ENCODE measurements at regions not wholly inside any gene's neighbourhood (a gene's known extent, or its start where the extent isn't known, plus 50 kb on each side); places are given as distances from the start of the nearest gene placed in this dataset.

DNA sequence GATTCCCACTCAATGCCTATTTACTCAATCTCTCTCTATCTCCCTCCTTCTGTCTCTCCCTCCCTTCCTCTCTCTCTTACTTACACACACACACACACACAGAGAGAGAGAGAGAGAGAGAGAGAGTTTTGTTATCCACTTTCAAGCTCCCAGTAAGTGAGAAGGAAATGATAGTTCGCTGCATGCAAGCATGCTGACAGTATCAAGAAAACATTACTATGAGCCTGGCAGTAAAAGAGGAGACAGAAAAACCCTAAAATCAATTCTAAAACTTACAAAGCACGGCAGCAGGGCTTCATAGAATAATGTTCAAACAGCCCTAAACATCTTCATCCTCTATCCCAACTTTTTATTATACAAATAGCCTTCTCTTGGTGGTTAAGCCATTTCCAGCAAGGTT lies 171.9 kb downstream of the FOXO1 start:
- DNase-seq = no peak

DNA sequence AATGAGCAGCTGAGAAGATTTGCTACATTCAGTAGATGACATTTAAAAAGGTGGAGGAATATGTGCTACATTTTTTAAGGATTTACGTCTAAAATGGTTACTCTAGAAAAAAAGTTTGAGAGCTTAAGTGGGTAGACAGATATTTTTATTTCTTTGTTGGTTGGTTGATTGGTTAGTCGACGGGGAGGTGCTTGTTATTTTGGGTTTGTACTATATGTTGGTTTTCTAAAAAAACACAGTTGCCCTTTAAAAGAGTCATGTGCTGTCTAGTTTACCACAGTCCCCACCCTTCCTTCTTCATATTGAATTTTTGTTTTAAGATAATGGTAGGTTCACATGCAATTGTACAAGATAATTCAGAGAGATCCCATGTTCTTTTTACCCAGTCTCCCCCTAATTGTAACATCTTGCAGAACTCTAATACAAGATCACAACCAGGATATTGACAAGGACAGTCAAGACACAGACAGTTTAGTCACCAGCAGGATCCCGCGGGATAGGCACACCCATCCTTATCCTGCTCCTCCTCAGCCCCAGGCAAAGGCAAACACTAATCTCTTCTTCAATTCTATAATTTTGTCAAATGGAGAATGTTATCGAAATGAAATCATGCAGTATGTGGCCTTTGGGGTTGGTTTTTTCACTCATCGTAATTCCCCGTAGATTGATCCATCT lies 171.4 kb downstream of the FOXO1 start:
- no peak for DNase-seq

DNA sequence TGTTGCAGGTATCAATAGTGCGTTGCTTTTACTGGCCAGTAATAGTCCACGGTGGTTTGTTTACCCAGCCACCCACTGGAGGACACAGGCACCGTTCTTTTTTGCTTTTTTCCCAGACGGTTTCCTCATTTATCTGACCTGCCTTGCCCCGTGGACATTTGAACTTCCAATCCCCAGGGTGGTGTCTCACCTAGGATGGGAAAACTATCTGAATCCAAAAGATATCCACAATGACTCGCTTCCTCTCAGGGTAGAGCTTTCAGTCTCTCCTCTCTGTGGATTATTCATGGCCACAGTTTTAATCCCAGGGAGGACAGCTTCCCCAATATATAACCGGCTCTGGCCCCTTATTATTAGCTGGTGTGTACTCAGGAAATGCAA lies 170.8 kb downstream of the FOXO1 start:
- no peak for DNase-seq

- DNase-seq = no peak
Observed at GRCh38 chr13:40496035-40496810, 170.2 kb downstream of the FOXO1 start.

DNA sequence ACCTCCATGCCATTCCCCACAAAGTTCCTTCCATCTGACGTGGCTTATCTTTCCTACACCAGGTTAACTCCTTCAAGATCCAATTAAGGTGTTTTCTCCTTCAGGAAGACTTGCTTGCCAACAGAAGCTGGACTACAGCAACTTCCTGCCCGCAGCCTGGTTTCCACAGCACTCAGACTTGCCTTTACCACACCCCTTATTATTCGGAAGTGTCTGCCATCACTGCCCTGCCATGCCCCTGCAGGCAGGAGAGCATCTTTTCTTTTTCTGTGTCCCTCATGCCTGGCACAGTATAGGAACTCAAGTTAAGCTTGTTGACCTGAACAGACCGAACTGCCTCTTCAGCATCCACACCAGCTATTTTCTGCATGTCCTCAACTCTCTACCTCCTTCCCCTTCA lies 168.0 kb downstream of the FOXO1 start:
- no peak for DNase-seq

DNA sequence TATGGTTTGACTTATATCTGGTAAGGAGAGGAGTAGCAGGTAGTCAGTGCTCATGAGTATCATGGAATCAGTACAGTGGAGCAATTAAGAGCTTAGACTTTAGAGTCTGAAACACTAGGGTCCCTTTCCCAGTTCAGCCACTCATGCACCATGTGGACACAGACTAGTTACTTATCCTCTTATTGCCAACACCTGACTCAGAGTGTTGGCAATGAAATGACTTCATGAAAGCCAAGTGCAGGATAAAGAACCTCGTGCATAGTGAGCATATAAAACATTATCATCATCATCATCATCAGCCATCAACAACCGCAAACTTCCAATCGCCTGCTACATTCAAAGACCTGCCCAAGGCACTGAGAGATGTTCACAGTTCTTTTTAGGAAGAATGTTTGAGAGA lies 164.2 kb downstream of the FOXO1 start:
- no peak for DNase-seq

DNA sequence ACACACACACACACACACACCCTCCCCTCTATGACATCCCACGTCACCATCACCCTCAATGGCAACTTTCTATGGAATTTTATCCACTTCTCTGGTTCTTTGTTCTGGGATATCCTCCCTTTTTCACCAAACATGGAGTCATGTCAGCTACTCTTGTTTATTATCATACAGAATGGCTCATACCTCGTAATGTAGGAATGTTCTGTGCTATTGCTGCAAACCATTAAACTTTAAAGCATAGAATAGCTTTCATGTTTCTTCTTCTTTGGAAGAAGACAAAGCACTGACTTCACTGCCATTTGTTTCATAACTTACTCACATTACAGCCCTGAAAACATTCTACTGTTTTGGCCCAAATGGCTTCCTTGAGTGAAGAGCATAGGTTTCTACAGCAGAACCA lies 163.4 kb downstream of the FOXO1 start:
- no peak for DNase-seq

DNA sequence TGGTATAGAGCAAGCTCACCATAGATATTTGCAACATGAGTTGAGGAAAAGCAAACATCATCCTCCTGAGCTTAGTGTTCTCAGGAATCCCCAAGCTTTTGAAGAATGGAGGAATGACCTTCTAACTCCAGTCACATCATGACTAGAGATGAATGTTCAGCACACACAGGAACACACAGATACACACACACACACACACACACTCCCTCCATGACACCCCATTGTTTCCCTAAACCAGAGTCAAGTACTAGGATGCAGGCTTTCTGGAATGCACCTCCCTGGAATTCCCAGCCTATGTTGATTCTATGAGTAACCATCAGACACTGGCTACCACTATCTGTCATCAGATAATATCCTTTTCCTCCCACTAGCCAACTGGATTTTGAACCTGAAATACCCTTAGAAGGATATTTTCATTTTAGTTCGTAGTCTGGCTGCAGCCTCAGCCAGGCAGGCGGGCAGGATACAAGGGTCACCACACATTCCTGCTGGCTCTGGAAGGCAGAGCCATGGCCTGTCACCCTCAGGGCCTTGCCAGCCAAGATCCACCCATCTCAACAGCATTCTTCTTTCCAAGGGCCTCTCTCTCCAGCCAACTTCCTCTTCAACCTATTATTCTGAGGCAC lies 162.4 kb downstream of the FOXO1 start:
- no peak for DNase-seq

DNA sequence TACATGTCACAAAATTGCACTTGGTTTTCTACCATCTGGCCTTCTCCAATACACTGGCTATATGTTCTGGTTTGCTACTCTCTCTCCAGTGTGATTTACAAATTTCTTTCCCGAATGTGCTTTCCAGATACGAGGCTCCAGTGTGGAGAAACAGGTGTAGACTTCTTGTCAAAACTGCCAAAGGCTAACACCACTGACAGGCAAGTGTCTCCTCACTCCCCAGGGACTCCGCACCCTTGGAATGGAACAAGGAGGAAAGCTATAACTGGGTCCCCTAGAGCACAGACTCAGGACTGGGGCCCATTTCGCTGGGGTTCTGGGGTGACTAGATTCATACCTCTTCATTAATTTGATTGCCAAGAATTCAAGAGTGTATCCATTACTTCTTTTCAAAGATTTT lies 161.8 kb downstream of the FOXO1 start:
- DNase-seq = no peak

DNA sequence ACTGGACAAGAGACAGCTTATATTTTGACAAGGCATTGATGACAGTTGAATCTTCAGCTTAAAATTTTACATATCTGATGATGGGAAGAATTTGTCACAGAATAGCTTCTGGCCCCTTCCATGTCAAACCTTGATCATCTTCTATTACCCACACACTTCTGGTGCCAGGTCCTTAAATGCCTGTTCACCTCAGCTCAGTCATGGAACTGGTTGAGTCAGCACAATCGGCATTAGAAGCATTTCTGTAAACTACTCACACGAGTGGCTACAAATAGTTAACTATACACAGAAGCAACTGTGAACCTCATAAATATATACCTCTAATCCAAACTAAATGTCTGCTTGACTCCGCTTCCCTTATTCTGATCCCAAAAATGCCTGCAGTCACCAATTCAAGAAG lies 161.2 kb downstream of the FOXO1 start:
- DNase-seq = no peak

Data from activated CD4-positive, alpha-beta T cell treated with anti-CD3 and anti-CD28 coated beads for 48 hours (primary cell).